Gastroesophageal sphincter (tissue), 3 donors: ENCODE measurements at regions not wholly inside any gene's neighbourhood (a gene's known extent, or its start where the extent isn't known, plus 50 kb on each side); places are given as distances from the start of the nearest gene placed in this dataset.

ENCODE experiments used
- EP300 ChIP-seq: sonication (generic); formaldehyde crosslinking; IDR thresholded peaks from one replicate; pipeline ENCODE4 v1.6.1; 2017; ENCODE audit warnings: antibody characterized with exemption, mild to moderate bottlenecking
- POLR2AphosphoS5 ChIP-seq: sonication (generic); formaldehyde crosslinking; IDR thresholded peaks from one replicate; pipeline ENCODE4 v1.6.1; 2017; ENCODE audit warnings: antibody characterized with exemption
- TF ChIP-seq, protein P1 (sequence below), 4 experiments: fragments of 200-600 bp in 2 of 4; fragments of 450-650 bp in 2 of 4; sonication (generic) in 1 of 4; IDR thresholded peaks; one replicate each; pipeline ENCODE4 v1.5.1; 2017 to 2019; ENCODE audit warnings: antibody characterized with exemption in 4 of 4, mild to moderate bottlenecking in 2 of 4, moderate library complexity in 2 of 4

DNA sequence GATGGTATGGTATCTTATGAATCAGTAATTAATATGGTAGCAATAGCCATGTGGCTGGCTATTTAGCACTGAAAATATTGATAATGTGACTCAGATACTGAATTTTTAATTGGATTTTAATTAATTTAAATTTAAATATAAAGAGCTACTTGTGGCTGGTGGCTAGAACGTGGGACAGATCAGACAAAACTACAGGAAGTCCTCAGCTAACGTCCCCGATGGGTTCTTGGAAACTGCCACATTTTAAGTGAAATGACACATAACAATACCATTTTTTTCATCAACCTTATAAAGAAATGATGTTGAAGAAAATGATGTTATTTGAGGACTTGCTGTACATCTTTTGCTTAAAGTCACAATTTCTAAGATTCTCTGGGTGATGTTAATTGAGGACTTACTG lies 138.1 kb upstream of the FLRT2 start:
- no peak for TF ChIP-seq POLR2AphosphoS5
- TF ChIP-seq, protein P1, sequence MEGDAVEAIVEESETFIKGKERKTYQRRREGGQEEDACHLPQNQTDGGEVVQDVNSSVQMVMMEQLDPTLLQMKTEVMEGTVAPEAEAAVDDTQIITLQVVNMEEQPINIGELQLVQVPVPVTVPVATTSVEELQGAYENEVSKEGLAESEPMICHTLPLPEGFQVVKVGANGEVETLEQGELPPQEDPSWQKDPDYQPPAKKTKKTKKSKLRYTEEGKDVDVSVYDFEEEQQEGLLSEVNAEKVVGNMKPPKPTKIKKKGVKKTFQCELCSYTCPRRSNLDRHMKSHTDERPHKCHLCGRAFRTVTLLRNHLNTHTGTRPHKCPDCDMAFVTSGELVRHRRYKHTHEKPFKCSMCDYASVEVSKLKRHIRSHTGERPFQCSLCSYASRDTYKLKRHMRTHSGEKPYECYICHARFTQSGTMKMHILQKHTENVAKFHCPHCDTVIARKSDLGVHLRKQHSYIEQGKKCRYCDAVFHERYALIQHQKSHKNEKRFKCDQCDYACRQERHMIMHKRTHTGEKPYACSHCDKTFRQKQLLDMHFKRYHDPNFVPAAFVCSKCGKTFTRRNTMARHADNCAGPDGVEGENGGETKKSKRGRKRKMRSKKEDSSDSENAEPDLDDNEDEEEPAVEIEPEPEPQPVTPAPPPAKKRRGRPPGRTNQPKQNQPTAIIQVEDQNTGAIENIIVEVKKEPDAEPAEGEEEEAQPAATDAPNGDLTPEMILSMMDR (IDR thresholded peaks at IDR 0.05) = no peak
- no peak for TF ChIP-seq EP300
